KMS-11 (cell line): ENCODE measurements at regions not wholly inside any gene's neighbourhood (a gene's known extent, or its start where the extent isn't known, plus 50 kb on each side); places are given as distances from the start of the nearest gene placed in this dataset.
A peak's percentile ranks its signal among the peaks of the same experiment; 100 is the strongest.

Source experiments
- H2AFZ ChIP-seq: fragments of 200-600 bp; sonication (generic); 2 replicates; pipeline ENCODE4 v1.6.1; 2016; ENCODE audit warnings: antibody characterized with exemption, mixed run types, low read depth
- H3K27ac ChIP-seq: fragments of 200-600 bp; sonication (generic); 2 replicates; pipeline ENCODE4 v1.6.1; 2016; ENCODE audit warnings: mild to moderate bottlenecking, mixed run types
- H3K27me3 ChIP-seq: fragments of 200-600 bp; sonication (generic); 2 replicates; pipeline ENCODE4 v1.6.1; 2017; ENCODE audit warnings: mild to moderate bottlenecking, low read depth, mixed run types, moderate library complexity; ENCODE audit not compliant: insufficient read depth
- H3K36me3 ChIP-seq: fragments of 200-600 bp; sonication (generic); 2 replicates; pipeline ENCODE4 v1.6.1; 2017; ENCODE audit warnings: mild to moderate bottlenecking, mixed run types; ENCODE audit not compliant: insufficient read depth
- H3K4me1 ChIP-seq: fragments of 200-600 bp; sonication (generic); 2 replicates; pipeline ENCODE4 v1.6.1; 2016; ENCODE audit warnings: mild to moderate bottlenecking, low read depth, mixed run types; ENCODE audit not compliant: poor library complexity, severe bottlenecking
- H3K4me2 ChIP-seq: fragments of 200-600 bp; sonication (generic); 2 replicates; pipeline ENCODE4 v1.7.0; 2016; ENCODE audit warnings: mild to moderate bottlenecking, mixed run types
- H3K4me3 ChIP-seq: fragments of 200-600 bp; sonication (generic); IDR thresholded peaks from 2 replicates; pipeline ENCODE4 v1.6.1; 2017; ENCODE audit warnings: low read depth, low read length, mixed read lengths; ENCODE audit not compliant: insufficient read depth
- H3K79me2 ChIP-seq: fragments of 200-600 bp; sonication (generic); 2 replicates; pipeline ENCODE4 v1.6.1; 2016; ENCODE audit warnings: low read depth, mixed run types; ENCODE audit not compliant: insufficient read depth
- H3K9ac ChIP-seq: fragments of 200-600 bp; sonication (generic); 2 replicates; pipeline ENCODE4 v1.6.1; 2016; ENCODE audit warnings: mild to moderate bottlenecking, mixed run types
- H4K20me1 ChIP-seq: fragments of 200-600 bp; sonication (generic); 2 replicates; pipeline ENCODE4 v1.6.1; 2016; ENCODE audit warnings: mild to moderate bottlenecking, mixed run types; ENCODE audit not compliant: insufficient read depth
- TF ChIP-seq, protein P1 (sequence below): fragments of 200-600 bp; sonication (generic); conservative IDR thresholded peaks from 2 replicates; pipeline ENCODE4 v1.6.1; 2017; ENCODE audit warnings: low read depth, mild to moderate bottlenecking, antibody characterized with exemption, low read length, moderate library complexity, mixed read lengths

DNA sequence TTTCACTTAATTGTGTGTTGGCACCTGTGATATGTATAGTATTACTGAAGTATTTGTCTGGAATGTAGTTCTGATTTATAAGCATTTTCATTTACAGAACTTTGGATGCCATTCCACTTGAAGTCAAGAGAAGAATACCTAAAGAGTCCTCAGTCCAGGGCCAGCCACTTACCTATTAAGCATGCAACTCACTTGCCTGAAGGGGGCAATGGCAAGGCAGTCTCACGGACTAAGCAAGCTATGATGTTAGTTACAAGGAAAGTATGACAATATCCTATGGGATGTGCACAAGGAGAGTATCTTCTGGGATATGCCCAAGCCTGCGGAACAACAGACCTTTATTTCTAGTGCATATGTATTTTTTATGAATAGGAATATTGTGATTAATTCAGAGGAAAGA, 369.4 kb upstream of the GCFC2 start:
- Histone ChIP-seq H3K36me3 (no peaks in the 10 kb centered on the region), H3K27me3 (no peaks in the 10 kb centered on the region)
- TF ChIP-seq, protein P1, sequence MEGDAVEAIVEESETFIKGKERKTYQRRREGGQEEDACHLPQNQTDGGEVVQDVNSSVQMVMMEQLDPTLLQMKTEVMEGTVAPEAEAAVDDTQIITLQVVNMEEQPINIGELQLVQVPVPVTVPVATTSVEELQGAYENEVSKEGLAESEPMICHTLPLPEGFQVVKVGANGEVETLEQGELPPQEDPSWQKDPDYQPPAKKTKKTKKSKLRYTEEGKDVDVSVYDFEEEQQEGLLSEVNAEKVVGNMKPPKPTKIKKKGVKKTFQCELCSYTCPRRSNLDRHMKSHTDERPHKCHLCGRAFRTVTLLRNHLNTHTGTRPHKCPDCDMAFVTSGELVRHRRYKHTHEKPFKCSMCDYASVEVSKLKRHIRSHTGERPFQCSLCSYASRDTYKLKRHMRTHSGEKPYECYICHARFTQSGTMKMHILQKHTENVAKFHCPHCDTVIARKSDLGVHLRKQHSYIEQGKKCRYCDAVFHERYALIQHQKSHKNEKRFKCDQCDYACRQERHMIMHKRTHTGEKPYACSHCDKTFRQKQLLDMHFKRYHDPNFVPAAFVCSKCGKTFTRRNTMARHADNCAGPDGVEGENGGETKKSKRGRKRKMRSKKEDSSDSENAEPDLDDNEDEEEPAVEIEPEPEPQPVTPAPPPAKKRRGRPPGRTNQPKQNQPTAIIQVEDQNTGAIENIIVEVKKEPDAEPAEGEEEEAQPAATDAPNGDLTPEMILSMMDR: no peak

DNA sequence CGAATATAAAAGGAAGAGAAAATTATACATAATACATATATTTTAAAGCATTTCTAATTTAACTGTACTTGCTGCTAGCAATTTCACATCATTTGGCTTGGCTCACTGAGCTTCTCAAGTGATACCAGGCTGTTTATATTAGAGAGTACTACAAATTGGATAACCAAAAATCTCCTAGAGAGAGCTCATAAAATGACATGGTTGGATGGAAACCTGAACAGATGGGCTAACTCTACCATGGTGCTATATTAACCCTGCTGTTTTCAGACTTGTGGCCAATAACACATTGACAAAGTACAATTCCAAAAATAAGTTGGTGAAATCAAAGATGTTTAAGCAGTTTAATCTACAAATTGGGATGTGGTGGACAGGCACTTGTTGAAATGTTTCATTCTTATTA, 364.4 kb upstream of the GCFC2 start:
- Histone ChIP-seq H3K9ac (no peak overlapping the region), H3K4me2 (no peak overlapping the region), H3K27ac (no peak overlapping the region), H4K20me1 (no peaks in the 10 kb centered on the region), H3K36me3 (no peaks in the 10 kb centered on the region), H3K4me1 (no peaks in the 10 kb centered on the region), H3K79me2 (no peaks in the 10 kb centered on the region), H3K4me3 (no peak overlapping the region), H3K27me3 (no peaks in the 10 kb centered on the region), H2AFZ (no peak overlapping the region)
- TF ChIP-seq, protein P1: no peak

More for the DNA sequence above, 369.4 kb upstream of the GCFC2 start:
- H3K27ac ChIP-seq: no peak overlapping the region
- no peak overlapping the region for H2AFZ ChIP-seq
- H3K79me2 ChIP-seq: no peaks in the 10 kb centered on the region
- H3K4me1 ChIP-seq: no peaks in the 10 kb centered on the region
- no peak overlapping the region for H3K4me2 ChIP-seq
- no peaks in the 10 kb centered on the region for H4K20me1 ChIP-seq
- H3K4me3 ChIP-seq: no peak overlapping the region
- no peak overlapping the region for H3K9ac ChIP-seq

DNA sequence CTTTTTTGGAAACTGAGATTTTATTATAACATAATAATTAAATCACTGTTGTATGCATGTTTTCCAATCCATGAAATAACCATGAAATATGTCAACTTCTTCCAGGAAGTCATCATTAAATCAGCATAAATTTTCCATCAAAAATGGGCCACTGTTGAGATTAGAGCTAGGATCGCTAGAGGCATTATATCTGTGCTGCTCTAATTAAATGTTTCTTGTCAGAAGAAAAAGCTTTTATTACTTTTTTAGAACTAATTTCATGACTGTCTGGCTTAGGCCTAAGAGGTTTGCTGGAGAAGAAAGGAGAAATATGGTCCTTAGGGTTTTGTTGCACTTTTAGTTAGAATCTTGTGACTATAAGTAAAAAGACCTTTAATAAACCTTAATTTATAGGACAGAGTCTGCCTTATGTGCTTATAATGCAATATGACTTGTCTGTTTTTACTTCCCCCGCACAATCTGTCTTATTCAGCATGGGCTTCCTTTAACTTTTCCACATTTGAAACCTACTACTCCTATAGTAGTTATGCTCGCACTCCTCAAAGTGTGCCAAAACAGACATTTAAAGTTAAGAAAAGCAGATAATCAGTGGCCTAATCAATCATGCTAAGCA, 363.4 kb upstream of the GCFC2 start:
- Histone ChIP-seq H3K79me2 (no peaks in the 10 kb centered on the region), H3K4me2 (no peak overlapping the region), H3K27me3 (no peaks in the 10 kb centered on the region), H4K20me1 (no peaks in the 10 kb centered on the region), H3K36me3 (no peaks in the 10 kb centered on the region), H2AFZ (no peak overlapping the region), H3K4me1 (no peaks in the 10 kb centered on the region), H3K27ac (no peak overlapping the region), H3K4me3 (no peak overlapping the region), H3K9ac (no peak overlapping the region)
- TF ChIP-seq, protein P1: no peak

DNA sequence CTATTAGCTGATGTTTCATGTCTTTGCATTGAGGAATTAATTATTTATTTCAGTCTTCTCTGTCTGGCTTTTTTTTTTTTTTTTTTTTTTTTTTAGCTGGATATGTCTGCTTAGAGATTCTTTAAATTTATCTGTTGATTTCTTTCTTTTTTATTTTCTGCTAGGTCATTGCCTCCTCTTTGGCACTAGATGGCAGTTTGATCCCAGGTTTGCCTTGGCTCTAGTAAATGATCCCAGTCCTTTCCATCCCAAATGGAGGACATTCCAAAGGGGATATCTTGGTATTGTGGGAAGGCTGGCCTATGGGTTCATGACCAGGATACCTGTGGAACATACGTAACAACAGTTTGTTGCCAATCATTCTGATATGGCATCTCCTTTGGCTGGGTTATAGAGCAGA, 339.5 kb upstream of the GCFC2 start:
- no peaks in the 10 kb centered on the region for H3K79me2 ChIP-seq
- no peak overlapping the region for H3K4me3 ChIP-seq
- no peaks in the 10 kb centered on the region for H3K4me1 ChIP-seq
- no peaks in the 10 kb centered on the region for H3K36me3 ChIP-seq
- no peak overlapping the region for H3K9ac ChIP-seq
- no peak overlapping the region for H3K4me2 ChIP-seq
- H3K27me3 ChIP-seq: no peaks in the 10 kb centered on the region
- H3K27ac ChIP-seq: no peak overlapping the region
- TF ChIP-seq, protein P1: peak; percentile 34; the same call in 1 of the 2 replicates
- no peaks in the 10 kb centered on the region for H4K20me1 ChIP-seq
- no peak overlapping the region for H2AFZ ChIP-seq
